GM23248 (cell line): ENCODE measurements at regions not wholly inside any gene's neighbourhood (a gene's known extent, or its start where the extent isn't known, plus 50 kb on each side); places are given as distances from the start of the nearest gene placed in this dataset.

Experiments
- DNase-seq: peaks from one replicate; pipeline ENCODE4 v3.0.0-alpha.2; 2015
- H2AFZ ChIP-seq: fragments of 200-600 bp; sonication (generic); 2 replicates; pipeline ENCODE4 v1.6.1; 2016; ENCODE audit warnings: antibody characterized with exemption
- H3F3A ChIP-seq: fragments of 200-600 bp; sonication (generic); 2 replicates; pipeline ENCODE4 v1.6.1; 2016; ENCODE audit warnings: mild to moderate bottlenecking, antibody characterized with exemption, mixed run types; ENCODE audit not compliant: insufficient read depth
- H3K27ac ChIP-seq: fragments of 200-600 bp; sonication (generic); 2 replicates; pipeline ENCODE4 v1.5.1; 2016; ENCODE audit warnings: mild to moderate bottlenecking
- H3K27me3 ChIP-seq: fragments of 200-600 bp; sonication (generic); replicated peaks from 2 replicates; pipeline ENCODE4 v1.6.1; 2016; ENCODE audit warnings: mild to moderate bottlenecking; ENCODE audit not compliant: insufficient read depth
- H3K36me3 ChIP-seq: fragments of 200-600 bp; sonication (generic); 2 replicates; pipeline ENCODE4 v1.6.1; 2016; ENCODE audit warnings: low read depth, mild to moderate bottlenecking
- H3K4me1 ChIP-seq: fragments of 200-600 bp; sonication (generic); 2 replicates; pipeline ENCODE4 v1.6.1; 2016; ENCODE audit warnings: mild to moderate bottlenecking; ENCODE audit not compliant: insufficient read depth
- H3K4me2 ChIP-seq: fragments of 200-600 bp; sonication (generic); one replicate; pipeline ENCODE4 v1.6.1; 2016; ENCODE audit warnings: mild to moderate bottlenecking; ENCODE audit not compliant: unreplicated experiment
- H3K4me3 ChIP-seq: fragments of 200-600 bp; sonication (generic); 2 replicates; pipeline ENCODE4 v1.5.1; 2016; ENCODE audit warnings: mild to moderate bottlenecking
- H3K79me2 ChIP-seq: fragments of 200-600 bp; sonication (generic); 2 replicates; pipeline ENCODE4 v1.6.1; 2016; ENCODE audit warnings: mild to moderate bottlenecking; ENCODE audit not compliant: insufficient read depth
- H3K9ac ChIP-seq: fragments of 200-600 bp; sonication (generic); 2 replicates; pipeline ENCODE4 v1.6.1; 2016; ENCODE audit warnings: mild to moderate bottlenecking
- H3K9me2 ChIP-seq: fragments of 200-600 bp; sonication (generic); 2 replicates; pipeline ENCODE4 v1.6.1; 2016; ENCODE audit warnings: mixed run types, mild to moderate bottlenecking, moderate library complexity; ENCODE audit not compliant: insufficient read depth
- H3K9me3 ChIP-seq: fragments of 200-600 bp; sonication (generic); one replicate; pipeline ENCODE4 v1.6.1; 2017; ENCODE audit warnings: low read depth
- H4K20me1 ChIP-seq: fragments of 200-600 bp; sonication (generic); 2 replicates; pipeline ENCODE4 v1.6.0; 2016; ENCODE audit not compliant: insufficient read depth
- EZH2 ChIP-seq: fragments of 200-600 bp; sonication (generic); IDR thresholded peaks from 2 replicates; pipeline ENCODE4 v1.6.1; 2018; ENCODE audit warnings: antibody characterized with exemption, mild to moderate bottlenecking; ENCODE audit not compliant: insufficient read depth, poor library complexity, severe bottlenecking
- EZH2phosphoT487 ChIP-seq: fragments of 200-600 bp; sonication (generic); IDR thresholded peaks from 2 replicates; pipeline ENCODE4 v1.6.1; 2018; ENCODE audit warnings: antibody characterized with exemption, moderate library complexity, mild to moderate bottlenecking, low read depth; ENCODE audit not compliant: insufficient read depth
- WGBS, 2 experiments: methylation state at CpG; one replicate each; pipeline ENCODE4 v1.1.6; 2015 to 2017; ENCODE audit warnings: low lambda C conversion rate in 2 of 2, low coverage in 1 of 2; ENCODE audit errors: missing lambda C conversion rate in 2 of 2; 5-methylcytosine and 5-hydroxymethylcytosine counted together
- in situ Hi-C: fragments of 300-500 bp; cut with MboI; formaldehyde crosslinking; loops from 2 replicates; pipeline ENCODE4 v1.15.0; 2020

GRCh38 chr13:60753641-60754040, 356.6 kb downstream of the TDRD3 start:
- Histone ChIP-seq H3K4me2 (no peak overlapping the region), H3K9me2 (no peaks in the 10 kb centered on the region), H3K4me3 (no peak overlapping the region), H2AFZ (no peak overlapping the region), H3F3A (no peaks in the 10 kb centered on the region), H3K9ac (no peak overlapping the region), H3K4me1 (no peaks in the 10 kb centered on the region), H4K20me1 (no peaks in the 10 kb centered on the region), H3K27ac (no peak overlapping the region), H3K9me3 (peaks cover 3% of the 10 kb centered on the region), H3K79me2 (no peaks in the 10 kb centered on the region), H3K27me3 (no peaks in the 10 kb centered on the region), H3K36me3 (no peaks in the 10 kb centered on the region)
- 21 to 29% methylated on average over 1 of the region's 1 CpG for WGBS, 2 experiments
- no peak for DNase-seq
- TF ChIP-seq EZH2 (no peak), EZH2phosphoT487 (no peak)
- in situ Hi-C loops = no loop called here

GRCh38 chr13:60745343-60745742, 348.3 kb downstream of the TDRD3 start:
- Histone ChIP-seq H3K9me2 (no peaks in the 10 kb centered on the region), H2AFZ (no peak overlapping the region), H3K36me3 (no peaks in the 10 kb centered on the region), H3K79me2 (no peaks in the 10 kb centered on the region), H3K4me3 (no peak overlapping the region), H3K9me3 (no peaks in the 10 kb centered on the region), H3K4me1 (no peaks in the 10 kb centered on the region), H3K9ac (no peak overlapping the region), H3K27ac (no peak overlapping the region), H3K27me3 (no peaks in the 10 kb centered on the region), H4K20me1 (no peaks in the 10 kb centered on the region), H3F3A (no peaks in the 10 kb centered on the region), H3K4me2 (no peak overlapping the region)
- TF ChIP-seq EZH2phosphoT487 = no peak
- TF ChIP-seq EZH2 = no peak
- WGBS, 2 experiments = 15 to 18% methylated on average over 3 of the region's 3 CpGs
- in situ Hi-C loops = no loop called here
- no peak for DNase-seq

- no peaks in the 10 kb centered on the region for H3K9me3 ChIP-seq
- no peak overlapping the region for H3K9ac ChIP-seq
- in situ Hi-C loops = no loop called here
- TF ChIP-seq EZH2phosphoT487 = no peak
- TF ChIP-seq EZH2 = no peak
- no peak overlapping the region for H2AFZ ChIP-seq
- H3F3A ChIP-seq = no peaks in the 10 kb centered on the region
- no peaks in the 10 kb centered on the region for H3K9me2 ChIP-seq
- H3K4me1 ChIP-seq = no peaks in the 10 kb centered on the region
- H3K36me3 ChIP-seq = no peaks in the 10 kb centered on the region
- H3K79me2 ChIP-seq = no peaks in the 10 kb centered on the region
- H3K27me3 ChIP-seq = no peaks in the 10 kb centered on the region
- H4K20me1 ChIP-seq = no peaks in the 10 kb centered on the region
- H3K4me3 ChIP-seq = no peak overlapping the region
- H3K4me2 ChIP-seq = no peak overlapping the region
- H3K27ac ChIP-seq = no peak overlapping the region
- DNase-seq = no peak
Observed at GRCh38 chr13:60733933-60734332, 336.9 kb downstream of the TDRD3 start.

- no peak overlapping the region for H2AFZ ChIP-seq
- no peak overlapping the region for H3K4me2 ChIP-seq
- H3K9me2 ChIP-seq = no peaks in the 10 kb centered on the region
- H3F3A ChIP-seq = no peaks in the 10 kb centered on the region
- DNase-seq = no peak
- TF ChIP-seq EZH2 = no peak
- TF ChIP-seq EZH2phosphoT487 = no peak
- H3K36me3 ChIP-seq = no peaks in the 10 kb centered on the region
- H3K9ac ChIP-seq = no peak overlapping the region
- no peaks in the 10 kb centered on the region for H3K79me2 ChIP-seq
- H3K27ac ChIP-seq = no peak overlapping the region
- H3K27me3 ChIP-seq = no peaks in the 10 kb centered on the region
- H3K9me3 ChIP-seq = no peaks in the 10 kb centered on the region
- H4K20me1 ChIP-seq = no peaks in the 10 kb centered on the region
- no peaks in the 10 kb centered on the region for H3K4me1 ChIP-seq
- in situ Hi-C loops = no loop called here
- 24 to 36% methylated on average over 2 of the region's 2 CpGs for WGBS, 2 experiments
- H3K4me3 ChIP-seq = no peak overlapping the region
Observed at GRCh38 chr13:60727140-60727539, 330.1 kb downstream of the TDRD3 start.

GRCh38 chr13:60721063-60721462, 324.0 kb downstream of the TDRD3 start:
- H3K4me3 ChIP-seq = no peak overlapping the region
- H3F3A ChIP-seq = no peaks in the 10 kb centered on the region
- no peaks in the 10 kb centered on the region for H3K9me2 ChIP-seq
- H3K4me2 ChIP-seq = no peak overlapping the region
- H3K27ac ChIP-seq = no peak overlapping the region
- no peak overlapping the region for H3K9ac ChIP-seq
- in situ Hi-C loops = no loop called here
- no peak overlapping the region for H2AFZ ChIP-seq
- no peaks in the 10 kb centered on the region for H3K9me3 ChIP-seq
- no peaks in the 10 kb centered on the region for H4K20me1 ChIP-seq
- H3K4me1 ChIP-seq = no peaks in the 10 kb centered on the region
- no peaks in the 10 kb centered on the region for H3K79me2 ChIP-seq
- H3K36me3 ChIP-seq = no peaks in the 10 kb centered on the region
- TF ChIP-seq EZH2 (no peak), EZH2phosphoT487 (no peak)
- H3K27me3 ChIP-seq = no peaks in the 10 kb centered on the region
- 63 to 71% methylated on average over 3 of the region's 3 CpGs for WGBS, 2 experiments
- no peak for DNase-seq
